GM10266 (cell line): ENCODE measurements at regions not wholly inside any gene's neighbourhood (a gene's known extent, or its start where the extent isn't known, plus 50 kb on each side); places are given as distances from the start of the nearest gene placed in this dataset.

Experiments
- DNase-seq: peaks from one replicate; pipeline ENCODE4 v3.0.0; 2012; ENCODE audit errors: extremely low spot score
- CTCF ChIP-seq: IDR thresholded peaks from 2 replicates; pipeline ENCODE4 v1.5.1; 2012; ENCODE audit warnings: mild to moderate bottlenecking, low read depth; ENCODE audit not compliant: control insufficient read depth, insufficient read depth; ENCODE audit errors: missing control alignments

DNA sequence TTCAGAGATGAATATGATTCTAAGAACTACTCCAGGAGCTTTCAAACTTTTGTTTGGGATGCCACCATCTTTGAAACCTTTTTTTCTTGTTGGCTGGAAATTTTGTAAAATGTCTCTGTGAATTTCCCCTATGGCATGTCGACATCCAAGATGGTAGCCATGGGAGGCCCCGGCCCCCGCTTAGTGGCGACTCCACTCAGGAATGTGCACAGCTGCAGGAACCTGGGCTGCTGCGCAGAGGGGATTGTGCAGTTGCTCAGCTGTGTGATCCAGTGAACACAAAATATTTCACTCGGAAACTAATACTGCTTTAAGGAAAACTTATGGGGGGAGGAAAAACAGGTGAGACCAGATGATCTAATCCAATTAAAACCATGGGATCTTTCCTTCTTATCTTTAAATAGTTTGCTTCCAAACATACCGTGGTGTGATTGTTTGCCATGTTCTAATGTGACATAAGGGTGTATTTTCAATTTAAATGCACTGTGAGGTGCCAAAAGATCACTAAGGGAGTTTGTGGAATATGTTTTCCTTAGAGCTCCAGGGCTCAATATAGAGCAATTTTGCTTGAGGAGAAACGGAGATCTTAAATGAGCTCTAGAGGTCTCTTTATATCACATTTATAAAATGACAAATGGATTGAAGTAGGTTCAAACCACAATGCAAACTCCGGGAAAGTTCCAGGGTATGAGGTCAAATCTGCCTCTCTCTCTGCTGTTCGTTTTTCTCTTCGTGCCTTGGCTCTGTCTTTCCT lies 497.7 kb downstream of the FGF9 start:
- DNase-seq: no peak
- TF ChIP-seq CTCF: no peak

GRCh38 chr13:22169473-22169872 lies 498.6 kb downstream of the FGF9 start:
- TF ChIP-seq CTCF: no peak
- no peak for DNase-seq

DNA sequence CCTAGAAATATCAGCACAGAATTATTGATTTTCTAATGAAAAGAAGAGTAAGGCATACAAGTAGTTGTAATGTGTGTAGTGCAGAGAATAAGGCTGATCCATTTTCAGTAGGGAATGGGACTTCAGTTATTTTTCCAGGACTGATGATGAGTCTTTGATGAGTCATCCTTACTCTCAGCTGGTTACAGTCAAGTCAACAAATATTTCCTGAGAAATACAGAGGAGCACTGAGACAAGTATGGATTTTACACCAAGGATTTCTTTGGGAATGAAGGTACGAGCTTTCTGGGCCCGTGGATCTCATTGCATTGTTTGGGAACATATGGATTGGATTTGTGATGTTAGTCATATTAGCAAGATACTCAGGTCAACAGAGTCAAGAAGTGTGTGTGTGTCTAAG lies 502.7 kb downstream of the FGF9 start:
- TF ChIP-seq CTCF: no peak
- no peak for DNase-seq

- TF ChIP-seq CTCF: no peak
- DNase-seq: no peak
Measured at GRCh38 chr13:22175241-22175640, 504.4 kb downstream of the FGF9 start.

GRCh38 chr13:22175815-22176214 lies 504.9 kb downstream of the FGF9 start:
- DNase-seq: no peak
- no peak for TF ChIP-seq CTCF

- no peak for DNase-seq
- TF ChIP-seq CTCF: no peak
Measured at GRCh38 chr13:22176968-22177520, 506.2 kb downstream of the FGF9 start.

GRCh38 chr13:22178878-22179277 lies 508.0 kb downstream of the FGF9 start:
- TF ChIP-seq CTCF: no peak

More at GRCh38 chr13:22178878-22179277, 508.0 kb downstream of the FGF9 start:
- no peak for DNase-seq
